HG03439 (cell line): ENCODE measurements at regions not wholly inside any gene's neighbourhood (a gene's known extent, or its start where the extent isn't known, plus 50 kb on each side); places are given as distances from the start of the nearest gene placed in this dataset.

ENCODE experiments used
- ATAC-seq: cut with Tn5 transposase; IDR thresholded peaks from one replicate; pipeline ENCODE4 v1.9.1; 2021; ENCODE audit warnings: mild to moderate bottlenecking, moderate library complexity; ENCODE audit not compliant: unreplicated experiment

DNA sequence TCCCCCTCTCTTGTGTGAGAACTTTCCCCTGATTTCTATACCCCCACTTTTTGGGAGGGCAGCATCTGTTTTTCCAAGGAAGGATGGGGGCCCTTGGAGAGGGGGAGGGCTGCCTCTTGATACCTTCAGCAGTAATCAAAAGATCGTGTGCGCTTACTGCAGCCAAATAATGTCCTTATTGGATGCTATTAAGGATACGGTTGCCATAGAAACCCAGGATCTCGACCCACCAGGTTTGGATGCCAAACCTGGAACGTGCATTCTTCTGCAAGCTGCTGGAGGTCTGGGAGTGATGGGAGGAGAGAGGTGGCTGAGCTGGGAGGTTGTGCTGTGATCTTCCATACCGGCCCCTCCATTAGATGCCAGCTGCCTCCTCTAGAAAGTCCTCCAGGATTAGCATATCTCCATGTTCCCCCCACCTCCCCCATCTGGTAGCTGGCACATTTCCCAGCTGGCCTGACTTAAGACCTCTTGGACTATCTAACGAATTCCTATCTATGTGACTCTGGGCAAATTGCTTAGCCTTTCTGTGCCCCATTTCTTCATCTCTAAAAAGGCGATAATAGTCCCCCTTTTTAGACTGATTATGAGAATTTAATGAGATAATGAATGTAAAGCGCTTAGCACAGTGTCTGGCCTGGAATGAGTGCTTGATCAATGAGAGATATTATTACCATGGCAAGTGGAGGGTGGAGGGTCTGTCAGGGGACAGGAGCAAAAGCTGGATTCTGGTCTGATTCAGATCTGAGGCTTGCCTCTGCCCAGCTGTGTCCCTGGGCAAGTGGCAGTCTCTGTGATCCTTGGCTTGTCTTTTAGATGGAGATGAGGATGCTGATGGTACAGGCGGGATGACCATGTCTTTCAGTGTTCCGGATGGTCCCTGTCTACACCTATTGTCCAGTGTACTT lies 78.5 kb upstream of the PCBD1 start:
- no peak for ATAC-seq

DNA sequence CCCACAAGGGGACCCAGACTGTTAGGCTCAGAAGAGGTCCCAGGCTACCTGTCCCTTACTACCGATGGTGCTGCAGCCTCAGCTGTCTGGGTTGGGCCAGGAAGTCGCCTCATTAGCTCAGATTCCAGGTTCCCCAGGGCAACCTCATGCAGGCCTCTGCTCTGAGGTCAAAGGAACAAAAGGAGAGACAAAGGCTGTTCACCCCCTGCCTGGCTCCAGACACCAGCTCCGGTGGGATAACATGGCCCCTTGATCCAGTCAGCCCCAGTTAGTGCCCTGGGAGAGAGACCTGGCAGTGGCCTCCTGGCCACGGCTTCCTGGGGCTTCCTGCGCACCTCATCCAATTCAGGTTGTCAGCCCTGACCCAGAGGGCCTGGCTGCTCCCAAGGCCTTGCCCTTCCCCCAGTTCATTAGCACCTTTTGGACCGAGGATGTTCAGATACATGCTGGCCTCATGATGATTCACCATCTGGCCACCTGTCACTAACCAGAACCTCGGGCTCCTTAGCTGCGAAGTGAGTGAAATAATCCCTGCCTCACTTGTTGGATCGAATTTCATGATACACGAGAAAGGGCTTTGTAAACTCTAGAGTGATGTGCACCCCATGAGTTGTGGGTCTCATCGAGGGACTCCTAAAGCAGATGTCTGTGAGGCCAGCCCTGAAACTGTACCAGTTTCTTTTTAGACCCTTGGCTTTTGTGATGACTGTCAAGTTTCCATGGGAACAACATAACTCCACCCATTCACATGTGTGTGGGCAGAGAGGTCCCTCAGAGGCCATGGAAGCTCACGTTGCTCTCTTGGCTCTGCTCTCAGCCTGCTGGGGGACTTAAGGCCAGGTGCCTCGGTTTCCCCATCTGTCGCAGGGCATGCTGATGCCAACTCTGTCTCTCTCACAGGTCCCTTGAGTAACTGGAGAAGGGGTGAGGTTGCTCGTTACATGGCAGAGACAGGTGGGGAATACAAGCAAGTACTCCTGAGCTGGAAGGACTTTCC lies 79.5 kb upstream of the PCBD1 start:
- peak; percentile 70 for ATAC-seq

DNA sequence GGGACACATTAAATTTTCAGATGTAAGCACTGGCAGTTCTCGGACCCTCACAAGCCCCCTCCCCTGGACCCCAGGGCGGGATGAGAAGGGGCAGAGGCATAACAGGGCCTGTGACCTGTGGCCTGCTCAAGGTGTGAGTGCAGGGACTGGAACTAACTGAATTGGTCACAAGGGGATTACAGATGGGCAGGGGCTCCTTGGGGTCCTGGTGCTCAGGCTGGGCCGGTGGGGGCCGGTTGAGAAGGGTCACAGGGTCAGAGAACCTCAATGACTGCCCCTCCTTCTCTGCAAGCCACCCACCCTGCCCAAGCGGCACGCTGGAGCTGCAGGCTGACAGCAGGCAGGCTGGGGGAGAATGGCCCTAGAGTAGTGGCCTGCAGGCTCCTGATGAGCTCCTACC lies 80.8 kb upstream of the PCBD1 start:
- no peak for ATAC-seq

DNA sequence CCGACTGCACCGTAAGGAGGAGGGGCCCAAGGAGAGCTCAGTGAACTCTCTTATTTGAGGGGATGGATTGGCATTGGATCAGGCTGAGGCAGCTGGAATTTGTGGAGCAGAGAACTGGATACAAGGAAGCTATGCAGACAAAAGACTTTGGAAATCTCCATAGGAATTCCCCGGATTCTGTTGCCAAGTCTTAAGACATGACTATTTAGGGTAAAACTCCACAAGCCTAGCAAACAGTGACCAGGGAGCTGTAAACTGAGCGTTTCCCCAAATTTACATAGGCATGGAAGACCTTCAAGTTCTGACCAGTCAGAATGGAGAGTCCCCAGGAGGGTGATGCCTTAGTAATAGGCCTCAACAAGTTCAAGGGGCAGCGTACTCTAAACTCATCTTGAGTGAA lies 82.5 kb upstream of the PCBD1 start:
- no peak for ATAC-seq

DNA sequence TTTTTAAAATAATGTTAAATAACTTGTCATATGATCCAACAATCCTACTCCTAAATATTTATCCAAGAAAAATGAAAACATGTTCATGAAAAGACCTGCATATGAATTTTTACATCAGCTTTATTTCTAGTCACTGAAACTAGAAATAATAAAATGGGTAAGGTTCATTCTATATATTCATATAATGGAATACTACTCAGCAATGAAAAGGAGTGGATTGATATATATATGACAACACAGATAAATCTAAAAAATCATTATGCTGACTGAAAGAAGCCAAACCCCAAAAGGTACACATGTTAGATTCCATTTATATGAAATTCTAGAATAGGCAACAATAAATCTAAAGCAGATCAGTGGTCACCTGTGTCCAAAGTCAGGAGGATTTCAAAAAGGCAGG lies 84.9 kb upstream of the PCBD1 start:
- ATAC-seq, result no peak

DNA sequence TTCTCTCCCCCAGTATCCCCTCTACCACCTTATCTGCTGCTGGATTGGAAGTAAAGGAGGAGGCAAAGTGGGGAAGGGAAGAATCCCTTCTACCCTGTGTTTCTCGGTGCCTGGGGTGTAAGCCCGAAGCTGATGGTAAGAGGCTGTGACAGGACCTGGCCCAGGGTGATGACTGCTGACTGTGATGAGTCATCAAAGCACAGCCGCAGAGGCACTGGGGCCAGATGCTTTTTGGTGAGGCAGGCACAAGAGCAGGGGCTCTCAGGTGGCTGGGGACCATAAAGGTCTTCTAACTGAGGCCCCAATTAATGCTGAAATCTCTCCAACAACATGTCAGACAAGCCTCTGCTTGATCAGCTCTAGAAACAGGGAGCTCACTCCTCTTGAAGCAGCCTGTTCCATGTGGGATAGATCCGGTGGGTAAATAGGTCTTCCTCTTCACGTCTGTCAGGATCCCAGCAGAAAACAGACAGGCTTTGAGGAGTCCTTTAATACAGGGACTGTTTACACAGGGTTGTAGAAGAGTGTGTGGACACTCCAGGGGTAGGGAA lies 86.1 kb upstream of the PCBD1 start:
- no peak for ATAC-seq

DNA sequence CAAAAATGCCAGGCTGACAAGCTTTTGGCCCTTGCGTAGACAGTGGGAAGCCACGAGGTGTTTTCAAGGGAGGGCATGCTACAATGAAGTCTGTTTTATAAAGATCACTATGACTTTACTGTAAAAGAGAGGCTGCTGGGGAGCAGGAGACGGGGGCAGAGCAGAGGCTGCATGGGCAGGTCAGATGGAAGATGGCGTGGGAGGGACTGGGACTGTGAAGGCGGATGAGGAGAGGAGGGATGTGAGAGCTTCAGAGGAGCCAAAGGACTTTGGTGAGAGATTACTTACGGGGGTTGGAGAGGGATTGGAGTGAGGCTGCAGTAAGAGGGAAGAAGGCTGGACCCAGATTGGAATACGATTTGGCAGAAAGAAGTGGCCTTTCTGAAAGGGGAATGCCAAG lies 86.6 kb upstream of the PCBD1 start:
- ATAC-seq, result no peak

DNA sequence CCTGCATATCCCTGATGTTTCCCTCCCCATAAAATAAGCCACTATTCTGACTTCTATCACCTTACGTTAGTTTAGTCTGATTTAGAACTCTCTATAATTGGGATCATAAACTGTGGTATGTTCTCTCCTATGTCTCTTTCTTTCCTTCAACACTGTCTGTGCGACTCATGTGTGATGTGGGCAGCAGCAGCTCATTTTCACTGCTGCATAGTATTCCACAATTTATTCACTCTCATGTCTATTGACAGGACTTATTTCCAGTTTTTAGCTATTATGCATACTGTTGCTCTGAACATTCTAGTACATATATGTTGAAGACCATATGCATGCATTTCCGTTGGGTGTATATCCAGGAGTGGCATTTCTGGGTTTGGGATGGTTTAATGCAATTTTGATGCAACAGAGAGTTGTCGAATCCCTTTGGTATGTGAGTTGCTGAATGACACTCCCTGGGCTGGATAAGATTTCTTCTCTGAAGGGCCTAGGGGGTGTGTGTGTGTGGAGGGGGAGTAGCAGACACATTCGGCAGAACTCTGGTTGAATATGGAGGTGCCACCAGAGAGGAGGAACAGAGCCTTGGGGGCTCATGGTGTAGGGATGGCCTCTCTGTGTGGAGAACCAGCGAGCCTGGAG lies 87.8 kb upstream of the PCBD1 start:
- ATAC-seq, result no peak

DNA sequence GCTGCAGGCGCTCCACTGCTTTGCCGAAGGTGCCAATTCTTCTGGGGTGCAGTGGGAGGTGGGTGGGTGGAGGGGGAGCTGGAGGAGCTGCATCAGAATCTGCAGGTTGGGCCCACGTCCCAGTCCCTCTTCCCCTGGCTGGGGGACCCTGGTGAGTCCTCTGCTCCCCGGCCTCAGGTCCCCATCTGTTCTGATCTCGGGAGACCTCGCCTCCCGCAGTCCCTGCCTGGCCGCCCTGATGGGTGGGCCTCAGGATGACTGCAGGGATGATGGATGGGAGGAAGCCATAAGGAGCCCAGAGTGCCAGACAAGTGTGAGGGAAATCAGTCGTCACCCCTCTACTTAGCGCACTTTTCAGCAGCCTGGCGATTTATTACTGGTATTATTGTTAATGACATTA lies 89.3 kb upstream of the PCBD1 start:
- no peak for ATAC-seq

DNA sequence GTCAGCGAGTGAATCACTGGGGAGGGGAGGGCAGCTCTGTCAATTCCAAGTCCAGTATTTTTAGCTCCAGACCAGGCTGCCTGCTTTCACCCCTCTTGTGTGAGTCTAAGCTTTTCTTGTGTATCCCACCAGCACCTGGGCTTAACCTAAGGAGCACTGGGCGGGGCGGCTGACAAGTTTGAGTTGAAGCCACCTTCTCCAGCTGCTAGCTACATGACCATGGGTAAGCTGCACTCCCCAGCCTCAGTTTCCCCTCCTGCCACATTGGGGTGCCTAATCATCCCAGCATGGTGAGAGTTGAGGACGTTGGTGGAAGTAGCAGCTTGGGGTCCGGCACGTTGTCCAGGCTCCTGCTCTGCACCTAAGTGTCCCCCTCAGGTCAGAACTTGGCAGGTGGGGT lies 89.8 kb upstream of the PCBD1 start:
- ATAC-seq, result no peak

DNA sequence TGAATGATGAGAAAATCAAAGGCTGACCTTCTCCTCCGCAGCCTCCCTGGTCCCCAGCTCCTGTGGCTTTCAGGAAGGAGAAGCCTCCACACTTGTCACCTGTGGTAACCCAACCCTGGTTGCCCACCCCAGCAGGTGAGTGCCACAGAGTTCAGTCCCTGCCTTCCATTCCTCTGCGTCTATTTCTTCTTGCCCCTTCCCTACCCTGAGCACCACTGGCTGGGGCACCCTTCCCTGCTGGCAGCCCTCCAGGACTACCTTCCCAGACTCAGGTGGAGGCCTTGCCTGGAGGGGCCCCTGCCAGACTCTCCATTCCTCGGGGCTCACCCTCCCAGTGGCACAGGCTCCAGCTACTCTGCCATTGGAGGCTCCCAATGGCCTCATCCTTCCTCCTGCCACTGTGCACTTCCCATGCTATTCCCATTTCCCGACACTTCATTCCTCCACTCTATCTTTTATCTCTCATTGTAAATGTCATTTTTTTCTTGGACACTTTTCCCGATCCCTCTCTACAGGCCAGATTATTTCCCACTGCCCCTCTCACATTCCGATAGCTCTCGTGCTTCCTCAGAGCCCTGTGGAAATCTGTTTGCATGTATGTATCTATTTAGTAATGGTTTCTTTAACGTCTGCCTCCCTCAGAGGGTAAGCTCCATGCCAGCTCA lies 90.6 kb upstream of the PCBD1 start:
- ATAC-seq, result no peak

DNA sequence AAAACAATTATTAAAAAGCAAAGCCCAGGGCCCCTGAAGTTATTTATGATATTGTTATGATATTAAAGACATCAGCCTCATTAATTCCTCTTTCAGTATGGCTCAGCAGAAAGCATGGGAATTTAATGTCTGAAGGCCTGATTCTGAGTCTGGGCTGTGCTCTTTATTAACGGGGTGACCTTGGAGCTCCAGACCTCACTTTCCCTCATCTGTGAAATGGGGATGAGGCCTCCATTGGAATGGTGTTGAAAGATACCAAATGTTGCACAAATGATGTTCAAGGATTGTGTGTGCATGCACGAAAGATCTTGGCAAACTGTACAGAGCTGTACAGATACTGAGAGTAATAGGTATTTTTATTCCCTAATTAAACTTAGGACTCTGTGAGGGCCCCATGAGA lies 92.3 kb upstream of the PCBD1 start:
- no peak for ATAC-seq

DNA sequence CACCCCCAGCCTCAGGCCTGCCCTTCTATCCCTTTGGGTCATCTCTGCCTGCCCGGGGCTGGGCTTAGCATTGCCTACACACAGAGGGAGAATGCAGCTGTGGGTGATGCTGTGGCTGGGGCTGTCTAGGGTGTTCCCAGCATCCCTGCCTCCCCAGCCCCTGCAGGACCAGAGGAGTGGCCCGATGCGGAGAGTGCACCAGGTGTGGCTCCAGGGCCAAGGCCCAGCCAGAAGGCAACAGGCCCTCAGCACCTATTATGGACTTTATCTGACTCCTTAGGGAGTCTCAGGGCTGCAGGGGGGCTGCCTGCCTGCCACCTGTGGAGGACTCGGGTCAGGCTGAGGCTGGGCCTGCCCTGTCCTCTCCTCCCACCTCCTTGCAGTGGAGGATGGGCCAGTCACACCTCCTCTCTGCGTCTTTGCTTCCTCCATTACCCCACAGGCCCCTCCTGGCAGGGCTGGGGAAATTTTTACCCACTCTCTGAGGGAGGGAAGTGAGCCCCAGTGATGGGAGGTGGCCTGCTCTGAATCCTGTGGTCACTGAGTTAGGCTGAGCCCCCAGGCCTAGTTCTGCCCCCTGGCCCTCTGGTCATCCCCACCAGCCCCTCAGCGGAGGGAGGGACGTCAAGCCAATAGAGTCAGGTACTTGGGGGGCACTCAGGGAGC lies 92.9 kb upstream of the PCBD1 start:
- ATAC-seq, result no peak

DNA sequence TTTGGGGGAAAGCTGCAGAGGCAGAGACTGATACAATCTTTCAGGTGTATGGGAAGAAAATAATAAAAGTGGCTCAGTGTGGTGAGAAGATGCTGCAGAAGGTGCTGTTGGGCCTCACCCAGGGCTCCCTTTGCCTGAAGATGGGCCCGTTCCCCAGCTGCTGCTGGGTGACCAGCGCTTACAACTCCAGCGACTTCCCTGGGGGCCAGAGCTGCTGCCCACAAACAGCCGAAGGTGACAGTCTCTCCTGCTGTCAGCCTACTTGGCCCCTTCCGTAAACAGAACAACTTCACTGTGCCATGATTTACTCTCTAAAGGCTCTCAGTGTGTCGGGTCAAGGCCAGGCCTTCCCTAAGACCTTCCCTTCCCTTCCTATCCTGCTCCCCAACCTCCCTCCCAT lies 93.6 kb upstream of the PCBD1 start:
- ATAC-seq, result no peak

DNA sequence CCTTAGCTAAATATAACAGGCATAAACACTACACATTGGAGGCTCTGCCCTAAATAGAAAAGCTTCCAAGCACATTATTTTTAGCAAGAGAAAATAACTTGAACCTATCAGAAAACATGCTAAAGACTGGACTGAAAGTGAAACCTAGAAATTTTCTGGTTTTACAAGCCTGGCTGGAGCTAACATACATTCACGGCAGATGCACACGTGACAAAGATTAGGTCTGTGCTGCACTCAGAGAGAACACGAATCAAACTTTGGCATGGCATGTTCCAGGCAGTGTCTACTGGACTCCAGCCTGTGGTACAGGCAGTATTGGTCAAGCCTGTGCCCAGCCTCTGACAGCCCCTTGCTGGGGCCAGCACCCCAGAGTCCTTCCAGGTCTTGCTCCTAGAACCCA lies 94.1 kb upstream of the PCBD1 start:
- no peak for ATAC-seq

DNA sequence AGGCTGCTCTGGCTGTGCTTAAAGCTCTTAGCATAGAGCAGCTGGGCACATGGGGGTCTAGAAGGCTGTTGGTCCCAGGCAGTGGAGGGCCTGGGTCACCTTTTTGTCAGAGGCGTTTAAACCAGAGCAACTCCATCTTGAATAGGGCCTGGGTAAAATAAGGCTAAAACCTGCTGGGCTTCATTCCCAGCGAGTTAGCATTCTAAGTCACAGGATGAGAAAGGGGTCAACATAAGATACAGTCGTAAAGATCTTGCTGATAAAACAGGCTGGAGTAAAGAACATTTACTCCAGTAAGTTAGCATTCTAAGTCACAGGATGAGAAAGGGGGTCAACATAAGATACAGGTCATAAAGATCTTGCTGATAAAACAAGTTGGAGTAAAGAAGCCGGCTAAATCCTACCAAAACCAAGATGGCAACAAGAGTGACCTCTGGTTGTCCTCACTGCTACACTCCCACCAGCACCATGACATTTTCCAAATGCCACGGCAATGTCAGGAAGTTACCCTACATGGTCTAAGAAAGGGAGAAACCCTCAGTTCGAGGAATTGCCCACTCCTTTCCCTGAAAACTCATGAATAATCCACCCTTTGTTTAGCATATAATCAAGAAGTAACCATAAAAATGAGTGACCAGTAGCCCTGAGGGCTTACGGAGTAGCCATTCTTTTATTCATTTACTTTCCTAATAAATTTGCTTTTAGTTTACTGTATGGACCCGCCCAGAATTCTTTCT lies 96.8 kb upstream of the PCBD1 start:
- no peak for ATAC-seq

DNA sequence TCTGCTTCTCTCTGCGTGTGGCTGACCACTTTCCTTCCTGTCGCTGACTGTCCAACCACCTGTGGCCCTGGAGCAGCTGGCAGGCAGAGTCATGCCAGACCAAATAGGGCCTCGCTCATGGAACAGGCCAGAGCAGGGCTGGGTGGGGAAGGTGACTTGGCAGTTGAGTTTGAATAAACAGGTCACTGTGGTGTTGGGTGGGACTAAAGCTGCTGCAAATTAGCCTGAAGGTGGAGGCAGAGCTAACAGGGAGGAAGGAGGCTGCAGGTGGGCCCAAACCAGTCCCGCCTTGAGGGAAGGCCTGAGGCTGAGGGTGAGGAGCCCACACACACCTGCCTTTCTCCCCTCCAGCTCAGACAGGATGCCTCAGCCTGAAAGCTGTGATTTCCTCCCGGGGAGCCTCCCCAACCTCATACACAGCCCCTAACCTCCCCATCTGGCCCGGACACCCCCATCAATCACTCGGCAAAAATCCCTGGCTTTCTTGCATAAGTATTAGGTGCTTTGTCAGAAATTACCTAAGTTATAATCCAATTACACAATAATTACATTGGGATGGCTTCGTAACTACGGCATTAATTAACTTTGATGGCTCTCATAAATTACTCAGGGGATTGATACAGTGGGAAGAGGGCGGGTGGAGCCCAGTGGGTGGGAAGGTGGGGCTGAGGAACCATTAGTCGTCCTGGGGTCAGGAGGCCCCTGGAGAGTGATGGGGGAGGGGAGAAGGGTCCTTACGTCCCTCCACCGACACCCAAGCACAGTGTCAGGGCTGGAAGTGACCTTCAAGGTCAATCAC lies 97.7 kb upstream of the PCBD1 start:
- no peak for ATAC-seq

DNA sequence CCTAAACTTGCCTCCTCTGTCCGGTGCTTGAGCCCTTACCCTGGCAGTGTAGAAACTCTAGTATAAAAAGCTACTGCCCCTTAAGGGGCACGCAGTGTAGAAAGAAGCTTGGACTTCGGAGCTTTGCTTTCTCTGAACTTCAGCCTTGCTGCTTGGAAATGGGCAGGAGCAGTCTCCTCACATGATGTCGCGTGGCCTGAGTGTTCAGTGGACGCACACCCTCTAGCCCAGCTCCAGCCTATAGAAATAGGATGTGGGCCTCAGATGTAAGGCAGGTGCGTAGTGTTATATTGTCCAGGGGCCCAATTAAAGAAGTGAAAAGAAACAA lies 98.2 kb upstream of the PCBD1 start:
- ATAC-seq, result no peak
